ENCODE measurements at regions not wholly inside any gene's neighbourhood (a gene's known extent, or its start where the extent isn't known, plus 50 kb on each side); places are given as distances from the start of the nearest gene placed in this dataset.

GRCh38 chr15:77738038-77738370, 105.3 kb upstream of the LINGO1 start:
- ChIA-PET POLR2A (no interaction called here), CTCF (ENCODE audit: low intra/inter-chr PET ratio, low total read pairs) (no interaction called here)
- Histone ChIP-seq H4K20me1 (ENCODE audit: insufficient read depth, low read length) (no peaks in the 10 kb centered on the region), H3K4me2 (ENCODE audit: low read depth, low read length) (no peak overlapping the region), H3K4me3 (replicated peaks in 1 of 3; ENCODE audit: insufficient read depth in 1 of 3, low read depth in 2 of 3, low read length in 3 of 3) (no peak overlapping the region), H3K27me3 (ENCODE audit: control insufficient read depth in 1 of 2, insufficient read depth in 2 of 2, low read length in 2 of 2) (peaks cover 4 to 10% of the 10 kb centered on the region in 2 experiments; a peak in 3 of 5 replicates), H3K36me3 (replicated peaks in 1 of 2; ENCODE audit: control insufficient read depth in 1 of 2, insufficient read depth in 2 of 2, low read length in 2 of 2) (no peaks in the 10 kb centered on the region), H2AFZ (ENCODE audit: low read length) (no peak overlapping the region), H3K27ac (ENCODE audit: extremely low read length, insufficient read depth, low read length) (no peak overlapping the region), H3K9ac (ENCODE audit: insufficient read depth, low read depth, low read length) (no peak overlapping the region), H3K9me3 (ENCODE audit: low read length) (no peaks in the 10 kb centered on the region), H3K4me1 (ENCODE audit: insufficient read depth, low read length) (no peaks in the 10 kb centered on the region), H3K79me2 (ENCODE audit: insufficient read depth, low read length) (no peaks in the 10 kb centered on the region)
- no peak for ATAC-seq
- TF ChIP-seq ZNF629 (CRISPR knock-in tag; conservative IDR thresholded peaks at IDR 0.05) (no peak), ZBTB20 (CRISPR knock-in tag; IDR thresholded peaks at IDR 0.05; ENCODE audit: borderline replicate concordance, low read depth) (no peak), ZBTB42 (CRISPR knock-in tag; IDR thresholded peaks at IDR 0.05) (no peak), E2F5 (CRISPR knock-in tag; conservative IDR thresholded peaks at IDR 0.05) (no peak)
- in situ Hi-C loops (cut with HindIII; ENCODE audit: extremely low pct_ligation_motif_present, low pct_unique_long_range_greater_than_20kb) (no loop called here), intact Hi-C loops (cut with micrococcal nuclease; ENCODE audit: unreplicated experiment) (no loop called here)
- no TSS peak for BruUV-seq (replicated peaks)
- WGBS (ENCODE audit: low lambda C conversion rate) = 2% methylated on average over 5 of the region's 5 CpGs
- FAIRE-seq = no peak
- no peak for DNase-seq (ENCODE audit: low spot score)

GRCh38 chr15:77737238-77738037, 104.7 kb upstream of the LINGO1 start:
- Histone ChIP-seq H3K4me1 (ENCODE audit: insufficient read depth, low read length) (no peaks in the 10 kb centered on the region), H3K9ac (ENCODE audit: insufficient read depth, low read depth, low read length) (no peak overlapping the region), H3K4me3 (replicated peaks in 1 of 3; ENCODE audit: insufficient read depth in 1 of 3, low read depth in 2 of 3, low read length in 3 of 3) (no peak overlapping the region), H4K20me1 (ENCODE audit: insufficient read depth, low read length) (no peaks in the 10 kb centered on the region), H3K27ac (ENCODE audit: extremely low read length, insufficient read depth, low read length) (no peak overlapping the region), H3K4me2 (ENCODE audit: low read depth, low read length) (no peak overlapping the region), H3K9me3 (ENCODE audit: low read length) (no peaks in the 10 kb centered on the region), H3K79me2 (ENCODE audit: insufficient read depth, low read length) (no peaks in the 10 kb centered on the region), H3K27me3 (ENCODE audit: control insufficient read depth in 1 of 2, insufficient read depth in 2 of 2, low read length in 2 of 2) (peaks cover 4 to 10% of the 10 kb centered on the region in 2 experiments; a peak in 3 of 5 replicates), H3K36me3 (replicated peaks in 1 of 2; ENCODE audit: control insufficient read depth in 1 of 2, insufficient read depth in 2 of 2, low read length in 2 of 2) (no peaks in the 10 kb centered on the region), H2AFZ (ENCODE audit: low read length) (no peak overlapping the region)
- in situ Hi-C loops (cut with HindIII; ENCODE audit: extremely low pct_ligation_motif_present, low pct_unique_long_range_greater_than_20kb) (no loop called here), intact Hi-C loops (cut with micrococcal nuclease; ENCODE audit: unreplicated experiment) (no loop called here)
- DNase-seq (ENCODE audit: low spot score) (no peak), FAIRE-seq (no peak), ATAC-seq (no peak)
- BruUV-seq (replicated peaks) = no TSS peak
- WGBS (ENCODE audit: low lambda C conversion rate) = 24% methylated on average over 4 of the region's 4 CpGs
- CTCF ChIA-PET (ENCODE audit: low intra/inter-chr PET ratio, low total read pairs) = no interaction called here
- POLR2A ChIA-PET = no interaction called here
- TF ChIP-seq AKNA (CRISPR knock-in tag; IDR thresholded peaks at IDR 0.05; ENCODE audit: borderline replicate concordance) (no peak), FOXA3 (CRISPR knock-in tag; IDR thresholded peaks at IDR 0.05) (no peak), FOXP1 (IDR thresholded peaks at IDR 0.05) (no peak), FOXP1 (CRISPR knock-in tag; IDR thresholded peaks at IDR 0.05) (no peak), EHMT2 (IDR thresholded peaks at IDR 0.05; ENCODE audit: borderline replicate concordance, low read depth, low read length) (no peak), ATF7-NPFF (CRISPR knock-in tag; IDR thresholded peaks at IDR 0.05; ENCODE audit: low read depth) (no peak), ZNF780A (CRISPR knock-in tag; IDR thresholded peaks at IDR 0.05) (no peak), RFXAP (CRISPR knock-in tag; IDR thresholded peaks at IDR 0.05; ENCODE audit: borderline replicate concordance) (no peak), ZNF326 (CRISPR knock-in tag; IDR thresholded peaks at IDR 0.05; ENCODE audit: borderline replicate concordance) (no peak), NFE2L1 (CRISPR knock-in tag; IDR thresholded peaks at IDR 0.05; ENCODE audit: borderline replicate concordance) (no peak)
